Endothelial cell of umbilical vein (primary cell): ENCODE measurements at regions not wholly inside any gene's neighbourhood (a gene's known extent, or its start where the extent isn't known, plus 50 kb on each side); places are given as distances from the start of the nearest gene placed in this dataset.

Experiments used
- BruUV-seq: library from RNA; stranded (reverse); fragments of 400-500 nt; replicated peaks from 2 replicates; lab custom pipeline; 2021; lab: Mats Ljungman, UMichigan
- CTCF ChIA-PET: fragments of 300-600, 350-600 bp; sonication (Branson Sonifier 250); formaldehyde crosslinking; loops from one replicate; lab custom pipeline; 2021; ENCODE audit warnings: antibody characterized with exemption, inconsistent platforms; lab: Charles Lee
- POLR2A ChIA-PET: fragments of 300-600, 350-600 bp; sonication (Branson Sonifier 250); formaldehyde crosslinking; loops from one replicate; lab custom pipeline; 2021; ENCODE audit warnings: antibody characterized with exemption, inconsistent platforms; lab: Charles Lee
- DNase-seq: peaks from one replicate; pipeline ENCODE4 v3.0.0-alpha.2; 2011; ENCODE audit warnings: low read depth, low spot score
- FAIRE-seq: peaks from 2 replicates; lab custom pipeline; 2011; peaks lifted over from hg19 to GRCh38; lab: Jason Lieb, UNC
- H2AFZ ChIP-seq: 2 replicates; pipeline ENCODE4 v1.6.0; 2012; ENCODE audit warnings: low read depth, low read length, control low read depth, inconsistent platforms
- H3K27ac ChIP-seq: 2 replicates; pipeline ENCODE4 v1.5.1; 2011; ENCODE audit warnings: low read depth, mild to moderate bottlenecking, control low read depth, low read length, moderate library complexity; ENCODE audit not compliant: insufficient read depth
- H3K27me3 ChIP-seq, 2 experiments: 2 replicates each; pipeline versions ENCODE4 v1.6.0 to v1.6.1; 2011; ENCODE audit warnings: low read length in 2 of 2, mixed read lengths in 1 of 2; ENCODE audit not compliant: control insufficient read depth in 2 of 2, insufficient read depth in 2 of 2
- H3K36me3 ChIP-seq, 2 experiments: 2 replicates in 1 of 2; 3 replicates in 1 of 2; pipeline ENCODE4 v1.5.1; 2011; ENCODE audit warnings: low read length in 2 of 2, mild to moderate bottlenecking in 1 of 2, moderate library complexity in 1 of 2; ENCODE audit not compliant: control insufficient read depth in 2 of 2, insufficient read depth in 2 of 2; ENCODE audit errors: extremely low read depth in 1 of 2
- H3K4me1 ChIP-seq: 3 replicates; pipeline ENCODE4 v1.5.1; 2011; ENCODE audit warnings: mild to moderate bottlenecking, low read length; ENCODE audit not compliant: control insufficient read depth, insufficient read depth; ENCODE audit errors: extremely low read depth
- H3K4me2 ChIP-seq: 2 replicates; pipeline ENCODE4 v1.6.1; 2011; ENCODE audit warnings: low read length, control low read depth, mixed read lengths; ENCODE audit not compliant: insufficient read depth
- H3K4me3 ChIP-seq, 3 experiments: fragments of 200-600 bp in 1 of 3; sonication (generic), shearing (Covaris generic) in 1 of 3; replicated peaks in 1 of 3; 2 replicates each; pipeline ENCODE4 v1.5.1; 2011 to 2016; ENCODE audit warnings: control low read depth in 3 of 3, low read length in 3 of 3, mild to moderate bottlenecking in 2 of 3, inconsistent platforms in 1 of 3, low read depth in 1 of 3, moderate library complexity in 1 of 3; ENCODE audit not compliant: insufficient read depth in 1 of 3
- H3K79me2 ChIP-seq: 2 replicates; pipeline ENCODE4 v1.6.0; 2012; ENCODE audit warnings: low read length, inconsistent platforms; ENCODE audit not compliant: control insufficient read depth, insufficient read depth
- H3K9ac ChIP-seq: replicated peaks from 2 replicates; pipeline ENCODE3; 2011; ENCODE audit warnings: low read length, control low read depth; ENCODE audit not compliant: insufficient read depth; ENCODE audit errors: extremely low read depth
- H3K9me1 ChIP-seq: replicated peaks from 3 replicates; pipeline ENCODE4 v1.6.0; 2011; ENCODE audit warnings: mild to moderate bottlenecking, low read length; ENCODE audit not compliant: control insufficient read depth, insufficient read depth; ENCODE audit errors: extremely low read depth
- H3K9me3 ChIP-seq: replicated peaks from 2 replicates; pipeline ENCODE4 v1.5.1; 2012; ENCODE audit warnings: low read length, inconsistent platforms; ENCODE audit not compliant: control insufficient read depth, insufficient read depth
- H4K20me1 ChIP-seq: replicated peaks from 2 replicates; pipeline ENCODE3; 2011; ENCODE audit warnings: mild to moderate bottlenecking, low read length; ENCODE audit not compliant: control insufficient read depth, insufficient read depth; ENCODE audit errors: extremely low read depth
- CTCF ChIP-seq, 2 donors: IDR thresholded peaks; 1 replicate in 1 of 2; 2 replicates in 1 of 2; pipeline ENCODE4 v1.5.1; 2011; ENCODE audit warnings: low read length in 2 of 2, mild to moderate bottlenecking in 2 of 2, moderate library complexity in 2 of 2, control low read depth in 1 of 2, inconsistent platforms in 1 of 2, low read depth in 1 of 2; ENCODE audit not compliant: insufficient read depth in 1 of 2; ENCODE audit errors: extremely low read depth in 1 of 2
- EZH2 ChIP-seq: IDR thresholded peaks from 2 replicates; pipeline ENCODE4 v1.6.1; 2012; ENCODE audit warnings: borderline replicate concordance, low read depth, mild to moderate bottlenecking, moderate library complexity, low read length, inconsistent platforms; ENCODE audit not compliant: severe bottlenecking
- FOS ChIP-seq: IDR thresholded peaks from 2 replicates; pipeline ENCODE4 v1.6.1; 2011; ENCODE audit warnings: mild to moderate bottlenecking, low read length, moderate library complexity, borderline replicate concordance; ENCODE audit not compliant: insufficient read depth
- GATA2 ChIP-seq: IDR thresholded peaks from 2 replicates; pipeline ENCODE4 v1.7.0; 2011; ENCODE audit warnings: low read depth, mild to moderate bottlenecking, moderate library complexity, mixed read lengths, low read length; ENCODE audit not compliant: insufficient read length, insufficient read depth
- JUN ChIP-seq: IDR thresholded peaks from 2 replicates; pipeline ENCODE4 v1.6.1; 2011; ENCODE audit warnings: borderline replicate concordance, low read depth; ENCODE audit not compliant: insufficient read length, insufficient read depth
- MAX ChIP-seq: IDR thresholded peaks from 2 replicates; pipeline ENCODE4 v1.6.1; 2011; ENCODE audit not compliant: insufficient read depth, insufficient read length
- MYC ChIP-seq: IDR thresholded peaks from one replicate; pipeline ENCODE4 v1.6.1; 2011; ENCODE audit warnings: mild to moderate bottlenecking, low read depth, low read length
- POLR2A ChIP-seq: IDR thresholded peaks from 2 replicates; pipeline ENCODE4 v1.6.1; 2012; ENCODE audit warnings: low read depth, mild to moderate bottlenecking, control low read depth, low read length
- POLR2AphosphoS5 ChIP-seq: IDR thresholded peaks from 2 replicates; pipeline ENCODE4 v1.6.1; 2012; ENCODE audit warnings: low read depth, mild to moderate bottlenecking, control low read depth, low read length, moderate library complexity; ENCODE audit not compliant: insufficient read depth
- dilution Hi-C: fragments of 300-500 bp; cut with MboI; formaldehyde crosslinking; loops from one replicate; pipeline ENCODE4 v1.15.0; 2019; ENCODE audit warnings: low sequenced_read_pairs; ENCODE audit not compliant: extremely low pct_ligation_motif_present
- intact Hi-C: fragments of 100-400 bp; cut with micrococcal nuclease; formaldehyde crosslinking; loops from one replicate; pipeline ENCODE4 v1.10.0; 2022

- BruUV-seq = no TSS peak
- no peak overlapping the region for H3K9ac ChIP-seq
- no peak overlapping the region for H3K4me2 ChIP-seq
- H3K4me1 ChIP-seq = no peaks in the 10 kb centered on the region
- ChIA-PET POLR2A (no interaction called here), CTCF (no interaction called here)
- H3K27ac ChIP-seq = no peak overlapping the region
- no peaks in the 10 kb centered on the region for H3K79me2 ChIP-seq
- no peaks in the 10 kb centered on the region for H3K9me3 ChIP-seq
- H4K20me1 ChIP-seq = no peaks in the 10 kb centered on the region
- TF ChIP-seq EZH2 (no peak), CTCF (IDR thresholded peaks at IDR 0.05; ENCODE audit: extremely low read depth in 1 of 2, insufficient read depth in 1 of 2, low read depth in 1 of 2, low read length in 2 of 2) (no peak), MAX (no peak), POLR2AphosphoS5 (no peak), GATA2 (no peak), MYC (no peak), JUN (no peak), FOS (no peak), POLR2A (no peak)
- intact Hi-C loops (no loop called here), dilution Hi-C loops (no loop called here)
- H3K36me3 ChIP-seq = no peaks in the 10 kb centered on the region
- H3K9me1 ChIP-seq = no peaks in the 10 kb centered on the region
- DNase-seq (no peak), FAIRE-seq (no peak)
- H2AFZ ChIP-seq = no peak overlapping the region
- H3K27me3 ChIP-seq = no peaks in the 10 kb centered on the region
- no peak overlapping the region for H3K4me3 ChIP-seq
These were observed 174.2 kb upstream of the GORAB start for GRCh38 chr1:170357750-170358149.
